ENCODE measurements at regions not wholly inside any gene's neighbourhood (a gene's known extent, or its start where the extent isn't known, plus 50 kb on each side); places are given as distances from the start of the nearest gene placed in this dataset.

- DNase-seq (no peak), ATAC-seq (no peak)
- Histone ChIP-seq H3K9me3 (no peaks in the 10 kb centered on the region), H3K27ac (no peak overlapping the region), H3K27me3 (ENCODE audit: insufficient read depth in 3 of 3, low read length in 2 of 3) (no peaks in the 10 kb centered on the region), H3K36me3 (ENCODE audit: insufficient read depth in 1 of 2, low read depth in 1 of 2) (no peaks in the 10 kb centered on the region), H3K4me3 (no peak overlapping the region), H3K4me1 (no peaks in the 10 kb centered on the region)
- intact Hi-C loops (cut with DNase I): no loop called here
- WGBS, 3 donors: 60 to 84% (median 65%) methylated on average over 1 of the region's 1 CpG
- TF ChIP-seq, protein P1, sequence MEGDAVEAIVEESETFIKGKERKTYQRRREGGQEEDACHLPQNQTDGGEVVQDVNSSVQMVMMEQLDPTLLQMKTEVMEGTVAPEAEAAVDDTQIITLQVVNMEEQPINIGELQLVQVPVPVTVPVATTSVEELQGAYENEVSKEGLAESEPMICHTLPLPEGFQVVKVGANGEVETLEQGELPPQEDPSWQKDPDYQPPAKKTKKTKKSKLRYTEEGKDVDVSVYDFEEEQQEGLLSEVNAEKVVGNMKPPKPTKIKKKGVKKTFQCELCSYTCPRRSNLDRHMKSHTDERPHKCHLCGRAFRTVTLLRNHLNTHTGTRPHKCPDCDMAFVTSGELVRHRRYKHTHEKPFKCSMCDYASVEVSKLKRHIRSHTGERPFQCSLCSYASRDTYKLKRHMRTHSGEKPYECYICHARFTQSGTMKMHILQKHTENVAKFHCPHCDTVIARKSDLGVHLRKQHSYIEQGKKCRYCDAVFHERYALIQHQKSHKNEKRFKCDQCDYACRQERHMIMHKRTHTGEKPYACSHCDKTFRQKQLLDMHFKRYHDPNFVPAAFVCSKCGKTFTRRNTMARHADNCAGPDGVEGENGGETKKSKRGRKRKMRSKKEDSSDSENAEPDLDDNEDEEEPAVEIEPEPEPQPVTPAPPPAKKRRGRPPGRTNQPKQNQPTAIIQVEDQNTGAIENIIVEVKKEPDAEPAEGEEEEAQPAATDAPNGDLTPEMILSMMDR (IDR thresholded peaks at IDR 0.05): no peak
Observed at GRCh38 chr11:50186146-50186545, 153.5 kb downstream of the OR4C45 start.

GRCh38 chr11:50187220-50187619, 154.5 kb downstream of the OR4C45 start:
- H3K36me3 ChIP-seq (ENCODE audit: insufficient read depth in 1 of 2, low read depth in 1 of 2): no peaks in the 10 kb centered on the region
- no peak overlapping the region for H3K27ac ChIP-seq
- no peaks in the 10 kb centered on the region for H3K9me3 ChIP-seq
- H3K27me3 ChIP-seq (ENCODE audit: insufficient read depth in 3 of 3, low read length in 2 of 3): no peaks in the 10 kb centered on the region
- no peaks in the 10 kb centered on the region for H3K4me1 ChIP-seq
- TF ChIP-seq, protein P1 (IDR thresholded peaks at IDR 0.05): no peak
- WGBS, 3 donors: 11 to 30% (median 29%) methylated on average over 1 of the region's 1 CpG
- ATAC-seq (no peak), DNase-seq (no peak)
- no peak overlapping the region for H3K4me3 ChIP-seq
- intact Hi-C loops (cut with DNase I): no loop called here

DNA sequence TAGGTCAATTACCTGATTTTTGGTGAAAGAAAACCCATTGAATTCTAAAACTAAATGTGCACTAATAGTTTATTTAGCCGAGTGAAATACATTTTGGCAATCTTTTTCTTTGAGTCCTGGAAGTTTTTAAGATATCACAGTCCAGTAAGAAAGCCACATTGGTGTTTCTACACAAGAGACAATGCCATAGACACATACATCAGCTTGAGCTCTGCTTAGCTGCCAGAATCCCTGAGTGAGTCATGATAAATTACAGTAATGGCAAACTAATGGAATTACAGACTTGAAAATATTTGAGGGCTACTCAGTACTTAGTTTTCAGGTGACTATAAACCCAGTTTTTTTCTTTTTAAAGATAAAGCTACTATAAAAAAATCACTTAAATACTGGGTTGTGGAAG, 155.4 kb downstream of the OR4C45 start:
- DNase-seq: no peak
- 19 to 21% (median 20%) methylated on average over 1 of the region's 1 CpG for WGBS, 3 donors
- Histone ChIP-seq H3K4me3 (no peak overlapping the region), H3K27me3 (ENCODE audit: insufficient read depth in 3 of 3, low read length in 2 of 3) (no peaks in the 10 kb centered on the region), H3K36me3 (ENCODE audit: insufficient read depth in 1 of 2, low read depth in 1 of 2) (no peaks in the 10 kb centered on the region), H3K4me1 (no peaks in the 10 kb centered on the region), H3K27ac (no peak overlapping the region), H3K9me3 (no peaks in the 10 kb centered on the region)
- TF ChIP-seq, protein P1 (IDR thresholded peaks at IDR 0.05): no peak
- intact Hi-C loops (cut with DNase I): no loop called here
- no peak for ATAC-seq

DNA sequence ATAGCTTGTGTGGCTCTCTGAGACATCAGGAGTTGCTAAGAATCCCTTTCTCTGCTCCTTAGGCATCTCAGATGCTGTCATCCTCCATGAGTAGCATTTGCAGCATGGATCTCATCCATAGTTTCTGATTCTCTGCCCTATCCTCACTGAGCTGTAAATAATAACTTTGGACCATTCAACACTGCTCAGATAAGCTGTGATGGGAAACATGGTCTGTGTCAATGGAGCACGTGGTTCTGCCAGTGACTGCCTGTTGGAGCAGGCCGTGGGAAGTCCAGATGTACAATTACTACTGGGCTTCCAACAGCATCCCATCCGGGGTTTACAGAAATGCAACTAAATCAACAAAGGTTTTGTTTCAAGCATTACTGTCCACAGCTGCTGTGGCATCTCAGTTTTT, 160.1 kb downstream of the OR4C45 start:
- no peak overlapping the region for H3K4me3 ChIP-seq
- H3K4me1 ChIP-seq: no peaks in the 10 kb centered on the region
- H3K36me3 ChIP-seq (ENCODE audit: insufficient read depth in 1 of 2, low read depth in 1 of 2): no peaks in the 10 kb centered on the region
- H3K27me3 ChIP-seq (ENCODE audit: insufficient read depth in 3 of 3, low read length in 2 of 3): no peaks in the 10 kb centered on the region
- 43 to 53% (median 45%) methylated on average over 3 of the region's 3 CpGs for WGBS, 3 donors
- intact Hi-C loops (cut with DNase I): no loop called here
- H3K9me3 ChIP-seq: no peaks in the 10 kb centered on the region
- H3K27ac ChIP-seq: no peak overlapping the region
- DNase-seq (no peak), ATAC-seq (no peak)
- TF ChIP-seq, protein P1 (IDR thresholded peaks at IDR 0.05): no peak

- intact Hi-C loops (cut with DNase I): no loop called here
- ATAC-seq: no peak
Observed at GRCh38 chr11:50214376-50214775, 181.7 kb downstream of the OR4C45 start.

More at GRCh38 chr11:50214376-50214775, 181.7 kb downstream of the OR4C45 start:
- Histone ChIP-seq H3K36me3 (ENCODE audit: insufficient read depth in 1 of 2, low read depth in 1 of 2) (no peaks in the 10 kb centered on the region), H3K27me3 (ENCODE audit: insufficient read depth in 3 of 3, low read length in 2 of 3) (no peaks in the 10 kb centered on the region), H3K4me3 (no peak overlapping the region), H3K4me1 (no peaks in the 10 kb centered on the region), H3K27ac (no peak overlapping the region), H3K9me3 (no peaks in the 10 kb centered on the region)
- DNase-seq: no peak
- 42 to 50% (median 49%) methylated on average over 6 of the region's 6 CpGs for WGBS, 3 donors
- TF ChIP-seq, protein P1 (IDR thresholded peaks at IDR 0.05): no peak

Data from psoas muscle (tissue), 7 donors.